ENCODE measurements at regions not wholly inside any gene's neighbourhood (a gene's known extent, or its start where the extent isn't known, plus 50 kb on each side); places are given as distances from the start of the nearest gene placed in this dataset.

DNA sequence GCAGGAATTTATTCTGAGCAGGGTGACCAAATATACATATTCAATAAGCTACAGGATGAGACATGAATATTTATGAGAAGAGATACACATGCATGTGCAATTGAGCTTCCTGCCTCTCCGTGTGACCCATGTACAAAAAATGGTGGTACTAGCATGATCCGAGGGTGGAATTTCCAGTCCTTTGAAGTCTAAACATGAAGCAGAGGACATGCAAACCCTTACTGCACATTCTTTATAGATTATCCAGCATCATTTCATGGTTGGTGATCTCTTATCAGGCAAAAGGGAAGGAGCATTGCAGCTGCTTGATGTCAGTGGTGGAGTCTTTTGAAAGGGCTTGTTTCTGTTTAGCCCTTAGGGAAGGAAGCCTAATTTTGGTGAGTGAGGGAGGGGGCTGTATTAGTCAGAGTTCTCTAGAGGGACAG lies 448.6 kb downstream of the SETD4 start:
- WGBS, 2 donors = 75 to 79% methylated on average over 2 of the region's 2 CpGs
- TF ChIP-seq CTCF (IDR thresholded peaks at IDR 0.05) (no peak), POLR2A (IDR thresholded peaks at IDR 0.05) (no peak)
- no peaks in the 10 kb centered on the region for H3K36me3 ChIP-seq
- no peak overlapping the region for H3K27ac ChIP-seq
- DNase-seq = no peak
- no peaks in the 10 kb centered on the region for H3K9me3 ChIP-seq
- intact Hi-C loops (cut with DNase I) = no loop called here
- no peaks in the 10 kb centered on the region for H3K4me1 ChIP-seq
- no peaks in the 10 kb centered on the region for H3K27me3 ChIP-seq
- no peak overlapping the region for H3K4me3 ChIP-seq (replicated peaks in 1 of 3)

- TF ChIP-seq CTCF (IDR thresholded peaks at IDR 0.05) (no peak), POLR2A (IDR thresholded peaks at IDR 0.05) (no peak)
- no peak for DNase-seq
- no peaks in the 10 kb centered on the region for H3K27me3 ChIP-seq
- H3K27ac ChIP-seq = no peak overlapping the region
- intact Hi-C loops (cut with DNase I) = no loop called here
- WGBS, 2 donors = 83% methylated on average over 4 of the region's 4 CpGs
- H3K4me1 ChIP-seq = no peaks in the 10 kb centered on the region
- no peaks in the 10 kb centered on the region for H3K9me3 ChIP-seq
- H3K36me3 ChIP-seq = no peaks in the 10 kb centered on the region
- no peak overlapping the region for H3K4me3 ChIP-seq (replicated peaks in 1 of 3)
Observed at GRCh38 chr21:35609263-35609662, 451.1 kb downstream of the SETD4 start.

DNA sequence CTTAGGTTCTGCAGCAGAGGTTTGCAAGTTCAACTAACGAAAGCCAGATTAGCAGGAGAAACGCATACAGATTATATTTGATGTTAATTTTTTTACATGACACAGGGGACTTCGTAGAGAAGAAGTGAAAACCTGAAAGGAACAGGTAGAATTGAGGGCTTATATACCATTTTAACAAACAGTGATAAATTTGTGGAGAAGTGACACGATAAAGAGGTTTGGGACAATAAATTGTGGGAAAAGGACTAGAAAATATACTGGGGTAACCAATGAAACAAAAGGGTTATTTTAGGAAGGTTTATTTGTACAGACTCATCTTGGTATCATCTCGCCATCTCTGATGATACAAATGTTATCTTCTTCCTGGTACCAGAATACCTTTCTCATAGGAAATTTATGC lies 452.9 kb downstream of the SETD4 start:
- intact Hi-C loops (cut with DNase I) = no loop called here
- Histone ChIP-seq H3K4me1 (no peaks in the 10 kb centered on the region), H3K27ac (no peak overlapping the region), H3K27me3 (no peaks in the 10 kb centered on the region), H3K9me3 (no peaks in the 10 kb centered on the region), H3K4me3 (replicated peaks in 1 of 3) (no peak overlapping the region), H3K36me3 (no peaks in the 10 kb centered on the region)
- no peak for DNase-seq
- TF ChIP-seq CTCF (IDR thresholded peaks at IDR 0.05) (no peak), POLR2A (IDR thresholded peaks at IDR 0.05) (no peak)
- WGBS, 2 donors = 84 to 85% methylated on average over 5 of the region's 5 CpGs

DNA sequence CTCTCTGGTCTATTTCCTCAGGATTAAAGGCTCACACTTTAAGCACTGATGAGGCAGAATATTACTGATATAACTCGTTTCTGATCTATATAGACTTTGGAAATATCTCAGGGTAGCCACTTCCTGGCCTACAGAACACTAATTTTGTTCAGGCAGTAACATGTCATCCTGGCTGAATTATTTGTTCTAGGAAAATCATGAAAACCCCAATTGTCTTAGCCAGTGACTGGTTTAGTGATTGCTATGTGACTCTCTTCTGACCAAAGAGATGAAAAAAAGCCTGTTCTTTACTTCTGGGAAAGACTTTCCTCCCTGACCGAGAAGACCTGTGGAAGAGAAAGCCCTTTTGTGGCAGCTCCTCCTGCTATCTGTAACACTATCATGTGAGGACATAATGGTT lies 453.7 kb downstream of the SETD4 start:
- DNase-seq = no peak
- H3K27ac ChIP-seq = no peak overlapping the region
- no peaks in the 10 kb centered on the region for H3K27me3 ChIP-seq
- TF ChIP-seq POLR2A (IDR thresholded peaks at IDR 0.05) (no peak), CTCF (IDR thresholded peaks at IDR 0.05) (no peak)
- intact Hi-C loops (cut with DNase I) = no loop called here
- H3K9me3 ChIP-seq = no peaks in the 10 kb centered on the region
- no peak overlapping the region for H3K4me3 ChIP-seq (replicated peaks in 1 of 3)
- no peaks in the 10 kb centered on the region for H3K4me1 ChIP-seq
- H3K36me3 ChIP-seq = no peaks in the 10 kb centered on the region
- WGBS, 2 donors = 82 to 91% methylated on average over 2 of the region's 2 CpGs

DNA sequence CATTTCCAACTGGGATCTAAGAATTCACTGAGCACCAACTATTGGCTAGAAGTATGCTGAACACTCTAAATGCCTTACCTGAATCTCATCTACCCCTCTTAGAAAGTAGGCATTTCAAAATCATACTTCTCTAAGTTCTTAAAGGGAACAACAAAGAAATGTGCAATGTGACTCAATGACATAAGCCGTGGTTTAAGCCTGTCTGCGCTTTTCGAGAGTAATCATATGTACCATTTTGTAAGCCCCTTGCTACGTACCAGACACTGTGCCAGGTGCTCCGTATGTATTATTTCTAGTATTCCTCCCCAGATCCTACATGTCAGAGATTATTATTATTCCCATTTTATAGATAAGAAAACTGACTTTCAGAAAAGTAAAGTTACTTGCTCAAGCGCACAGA lies 454.2 kb downstream of the SETD4 start:
- TF ChIP-seq POLR2A (IDR thresholded peaks at IDR 0.05) (no peak), CTCF (IDR thresholded peaks at IDR 0.05) (no peak)
- Histone ChIP-seq H3K4me3 (replicated peaks in 1 of 3) (no peak overlapping the region), H3K27ac (no peak overlapping the region), H3K36me3 (no peaks in the 10 kb centered on the region), H3K9me3 (no peaks in the 10 kb centered on the region), H3K27me3 (no peaks in the 10 kb centered on the region), H3K4me1 (no peaks in the 10 kb centered on the region)
- intact Hi-C loops (cut with DNase I) = no loop called here
- 80 to 96% methylated on average over 6 of the region's 6 CpGs for WGBS, 2 donors
- DNase-seq = no peak

Data from thyroid gland (tissue), 4 donors.